ENCODE measurements at regions not wholly inside any gene's neighbourhood (a gene's known extent, or its start where the extent isn't known, plus 50 kb on each side); places are given as distances from the start of the nearest gene placed in this dataset.

GRCh38 chr11:115751243-115752015, 247.2 kb upstream of the CADM1 start:
- Histone ChIP-seq H3K27ac (ENCODE audit: low read length) (no peak overlapping the region), H4K20me1 (ENCODE audit: insufficient read depth) (no peaks in the 10 kb centered on the region), H3K4me3 (ENCODE audit: low read length) (no peak overlapping the region), H2AFZ (ENCODE audit: low read depth, low read length) (no peak overlapping the region), H3K9me2 (ENCODE audit: insufficient read depth, low read length) (no peaks in the 10 kb centered on the region), H3K27me3 (ENCODE audit: insufficient read depth, low read depth, low read length) (no peaks in the 10 kb centered on the region), H3K4me2 (ENCODE audit: low read length) (no peak overlapping the region), H3F3A (ENCODE audit: insufficient read depth, low read length, poor library complexity, severe bottlenecking) (no peaks in the 10 kb centered on the region), H3K9me3 (ENCODE audit: low read length) (no peaks in the 10 kb centered on the region), H3K9ac (ENCODE audit: low read length) (no peak overlapping the region), H3K79me2 (replicated peaks; ENCODE audit: insufficient read depth, low read length) (no peaks in the 10 kb centered on the region), H3K36me3 (ENCODE audit: insufficient read depth, low read length) (no peaks in the 10 kb centered on the region)
- TF ChIP-seq EZH2 (IDR thresholded peaks at IDR 0.05; ENCODE audit: borderline replicate concordance, insufficient read depth, low read length, poor library complexity, severe bottlenecking): no peak
- TF ChIP-seq EP300 (conservative IDR thresholded peaks at IDR 0.05; ENCODE audit: poor library complexity, severe bottlenecking): no peak
- no peak for TF ChIP-seq MXI1 (conservative IDR thresholded peaks at IDR 0.05; ENCODE audit: poor library complexity, severe bottlenecking)
- no peak for TF ChIP-seq RAD21 (conservative IDR thresholded peaks at IDR 0.05)
- TF ChIP-seq SMC3 (conservative IDR thresholded peaks at IDR 0.05; ENCODE audit: poor library complexity): no peak
- TF ChIP-seq, protein P1, sequence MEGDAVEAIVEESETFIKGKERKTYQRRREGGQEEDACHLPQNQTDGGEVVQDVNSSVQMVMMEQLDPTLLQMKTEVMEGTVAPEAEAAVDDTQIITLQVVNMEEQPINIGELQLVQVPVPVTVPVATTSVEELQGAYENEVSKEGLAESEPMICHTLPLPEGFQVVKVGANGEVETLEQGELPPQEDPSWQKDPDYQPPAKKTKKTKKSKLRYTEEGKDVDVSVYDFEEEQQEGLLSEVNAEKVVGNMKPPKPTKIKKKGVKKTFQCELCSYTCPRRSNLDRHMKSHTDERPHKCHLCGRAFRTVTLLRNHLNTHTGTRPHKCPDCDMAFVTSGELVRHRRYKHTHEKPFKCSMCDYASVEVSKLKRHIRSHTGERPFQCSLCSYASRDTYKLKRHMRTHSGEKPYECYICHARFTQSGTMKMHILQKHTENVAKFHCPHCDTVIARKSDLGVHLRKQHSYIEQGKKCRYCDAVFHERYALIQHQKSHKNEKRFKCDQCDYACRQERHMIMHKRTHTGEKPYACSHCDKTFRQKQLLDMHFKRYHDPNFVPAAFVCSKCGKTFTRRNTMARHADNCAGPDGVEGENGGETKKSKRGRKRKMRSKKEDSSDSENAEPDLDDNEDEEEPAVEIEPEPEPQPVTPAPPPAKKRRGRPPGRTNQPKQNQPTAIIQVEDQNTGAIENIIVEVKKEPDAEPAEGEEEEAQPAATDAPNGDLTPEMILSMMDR (IDR thresholded peaks at IDR 0.05; ENCODE audit: poor library complexity, severe bottlenecking): no peak

- Histone ChIP-seq H3K4me3 (ENCODE audit: low read length) (no peak overlapping the region), H3K9me3 (ENCODE audit: low read length) (no peaks in the 10 kb centered on the region), H2AFZ (ENCODE audit: low read depth, low read length) (no peak overlapping the region), H4K20me1 (ENCODE audit: insufficient read depth) (no peaks in the 10 kb centered on the region), H3K4me2 (ENCODE audit: low read length) (no peak overlapping the region), H3K27me3 (ENCODE audit: insufficient read depth, low read depth, low read length) (no peaks in the 10 kb centered on the region), H3K79me2 (replicated peaks; ENCODE audit: insufficient read depth, low read length) (no peaks in the 10 kb centered on the region), H3K9ac (ENCODE audit: low read length) (no peak overlapping the region), H3K36me3 (ENCODE audit: insufficient read depth, low read length) (no peaks in the 10 kb centered on the region), H3F3A (ENCODE audit: insufficient read depth, low read length, poor library complexity, severe bottlenecking) (no peaks in the 10 kb centered on the region), H3K27ac (ENCODE audit: low read length) (no peak overlapping the region), H3K9me2 (ENCODE audit: insufficient read depth, low read length) (no peaks in the 10 kb centered on the region)
- TF ChIP-seq TAF1 (IDR thresholded peaks at IDR 0.05; ENCODE audit: low read depth) (no peak), SMC3 (conservative IDR thresholded peaks at IDR 0.05; ENCODE audit: poor library complexity) (no peak), RAD21 (conservative IDR thresholded peaks at IDR 0.05) (no peak), MXI1 (conservative IDR thresholded peaks at IDR 0.05; ENCODE audit: poor library complexity, severe bottlenecking) (no peak), EZH2 (IDR thresholded peaks at IDR 0.05; ENCODE audit: borderline replicate concordance, insufficient read depth, low read length, poor library complexity, severe bottlenecking) (no peak), EP300 (conservative IDR thresholded peaks at IDR 0.05; ENCODE audit: poor library complexity, severe bottlenecking) (no peak), POLR2AphosphoS5 (IDR thresholded peaks at IDR 0.05) (no peak)
- TF ChIP-seq, protein P1 (IDR thresholded peaks at IDR 0.05; ENCODE audit: poor library complexity, severe bottlenecking): no peak
- TF ChIP-seq, protein P2, sequence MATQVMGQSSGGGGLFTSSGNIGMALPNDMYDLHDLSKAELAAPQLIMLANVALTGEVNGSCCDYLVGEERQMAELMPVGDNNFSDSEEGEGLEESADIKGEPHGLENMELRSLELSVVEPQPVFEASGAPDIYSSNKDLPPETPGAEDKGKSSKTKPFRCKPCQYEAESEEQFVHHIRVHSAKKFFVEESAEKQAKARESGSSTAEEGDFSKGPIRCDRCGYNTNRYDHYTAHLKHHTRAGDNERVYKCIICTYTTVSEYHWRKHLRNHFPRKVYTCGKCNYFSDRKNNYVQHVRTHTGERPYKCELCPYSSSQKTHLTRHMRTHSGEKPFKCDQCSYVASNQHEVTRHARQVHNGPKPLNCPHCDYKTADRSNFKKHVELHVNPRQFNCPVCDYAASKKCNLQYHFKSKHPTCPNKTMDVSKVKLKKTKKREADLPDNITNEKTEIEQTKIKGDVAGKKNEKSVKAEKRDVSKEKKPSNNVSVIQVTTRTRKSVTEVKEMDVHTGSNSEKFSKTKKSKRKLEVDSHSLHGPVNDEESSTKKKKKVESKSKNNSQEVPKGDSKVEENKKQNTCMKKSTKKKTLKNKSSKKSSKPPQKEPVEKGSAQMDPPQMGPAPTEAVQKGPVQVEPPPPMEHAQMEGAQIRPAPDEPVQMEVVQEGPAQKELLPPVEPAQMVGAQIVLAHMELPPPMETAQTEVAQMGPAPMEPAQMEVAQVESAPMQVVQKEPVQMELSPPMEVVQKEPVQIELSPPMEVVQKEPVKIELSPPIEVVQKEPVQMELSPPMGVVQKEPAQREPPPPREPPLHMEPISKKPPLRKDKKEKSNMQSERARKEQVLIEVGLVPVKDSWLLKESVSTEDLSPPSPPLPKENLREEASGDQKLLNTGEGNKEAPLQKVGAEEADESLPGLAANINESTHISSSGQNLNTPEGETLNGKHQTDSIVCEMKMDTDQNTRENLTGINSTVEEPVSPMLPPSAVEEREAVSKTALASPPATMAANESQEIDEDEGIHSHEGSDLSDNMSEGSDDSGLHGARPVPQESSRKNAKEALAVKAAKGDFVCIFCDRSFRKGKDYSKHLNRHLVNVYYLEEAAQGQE (IDR thresholded peaks at IDR 0.05; ENCODE audit: borderline replicate concordance): no peak
Measured at GRCh38 chr11:115745610-115746512, 241.6 kb upstream of the CADM1 start.

Measured in neural cell (in vitro differentiated cells).